H9 (cell line): ENCODE measurements at regions not wholly inside any gene's neighbourhood (a gene's known extent, or its start where the extent isn't known, plus 50 kb on each side); places are given as distances from the start of the nearest gene placed in this dataset.
A peak's percentile ranks its signal among the peaks of the same experiment; 100 is the strongest.

Experiments used
- DNase-seq: peaks from one replicate; pipeline ENCODE4 v3.0.0-alpha.2; 2017
- H2AFZ ChIP-seq: one replicate; pipeline ENCODE4 v1.6.1; 2013; ENCODE audit warnings: mild to moderate bottlenecking, low read length, control low read depth, moderate library complexity
- H2AK5ac ChIP-seq: 2 replicates; pipeline ENCODE4 v1.6.1; 2013; ENCODE audit warnings: low read length, control low read depth, mixed read lengths; ENCODE audit not compliant: insufficient read length
- H2BK120ac ChIP-seq: one replicate; pipeline ENCODE4 v1.6.1; 2013; ENCODE audit warnings: low read depth, mild to moderate bottlenecking, low read length, control low read depth, inconsistent platforms; ENCODE audit not compliant: poor library complexity, severe bottlenecking
- H2BK12ac ChIP-seq: 2 replicates; pipeline ENCODE4 v1.6.1; 2013; ENCODE audit warnings: low read length, control low read depth, mixed read lengths, low read depth; ENCODE audit not compliant: insufficient read length
- H2BK15ac ChIP-seq: 2 replicates; pipeline ENCODE4 v1.6.1; 2013; ENCODE audit warnings: low read depth, low read length, control low read depth
- H2BK20ac ChIP-seq: one replicate; pipeline ENCODE4 v1.6.1; 2013; ENCODE audit warnings: low read depth, mild to moderate bottlenecking, low read length, control low read depth, inconsistent platforms; ENCODE audit not compliant: poor library complexity, severe bottlenecking
- H2BK5ac ChIP-seq: 2 replicates; pipeline ENCODE4 v1.6.1; 2013; ENCODE audit warnings: low read length, control low read depth, mixed read lengths; ENCODE audit not compliant: insufficient read length
- H3K14ac ChIP-seq: 2 replicates; pipeline ENCODE4 v1.6.1; 2013; ENCODE audit warnings: low read length, control low read depth; ENCODE audit not compliant: insufficient read depth
- H3K18ac ChIP-seq: 2 replicates; pipeline ENCODE4 v1.6.1; 2013; ENCODE audit warnings: low read depth, mild to moderate bottlenecking, mixed read lengths, low read length, control low read depth; ENCODE audit not compliant: insufficient read length
- H3K23ac ChIP-seq: 2 replicates; pipeline ENCODE4 v1.6.1; 2013; ENCODE audit warnings: low read length, control low read depth, mixed read lengths, low read depth; ENCODE audit not compliant: insufficient read length
- H3K23me2 ChIP-seq: 2 replicates; pipeline ENCODE4 v1.6.1; 2013; ENCODE audit warnings: low read depth, mild to moderate bottlenecking, mixed read lengths, low read length, control low read depth; ENCODE audit not compliant: insufficient read length, poor library complexity, severe bottlenecking
- H3K27ac ChIP-seq: 2 replicates; pipeline ENCODE4 v1.5.1; 2013; ENCODE audit warnings: low read length, control low read depth, mixed read lengths, low read depth; ENCODE audit not compliant: insufficient read length
- H3K27me3 ChIP-seq: 2 replicates; pipeline ENCODE4 v1.6.1; 2013; ENCODE audit warnings: low read length, control low read depth, inconsistent platforms; ENCODE audit not compliant: insufficient read depth
- H3K4ac ChIP-seq: 2 replicates; pipeline ENCODE4 v1.6.1; 2013; ENCODE audit warnings: low read depth, mild to moderate bottlenecking, control low read depth, inconsistent platforms, low read length, moderate library complexity
- H3K4me1 ChIP-seq: 2 replicates; pipeline ENCODE4 v1.6.1; 2013; ENCODE audit warnings: low read length, control low read depth, inconsistent platforms; ENCODE audit not compliant: insufficient read depth
- H3K4me2 ChIP-seq: 2 replicates; pipeline ENCODE4 v1.6.1; 2013; ENCODE audit warnings: low read length, control low read depth, mixed read lengths; ENCODE audit not compliant: insufficient read length, insufficient read depth
- H3K56ac ChIP-seq: 2 replicates; pipeline ENCODE4 v1.6.1; 2013; ENCODE audit warnings: low read depth, mild to moderate bottlenecking, mixed read lengths, low read length, control low read depth; ENCODE audit not compliant: insufficient read length
- H3K79me1 ChIP-seq: 2 replicates; pipeline ENCODE4 v1.6.1; 2013; ENCODE audit warnings: low read depth, mild to moderate bottlenecking, moderate library complexity, low read length, control low read depth, inconsistent platforms; ENCODE audit not compliant: insufficient read depth, poor library complexity, severe bottlenecking
- H3K79me2 ChIP-seq: 2 replicates; pipeline ENCODE4 v1.6.1; 2013; ENCODE audit warnings: low read length, control low read depth, inconsistent platforms; ENCODE audit not compliant: insufficient read depth
- H3K9ac ChIP-seq: 2 replicates; pipeline ENCODE4 v1.6.1; 2013; ENCODE audit warnings: low read length, control low read depth, mixed read lengths; ENCODE audit not compliant: insufficient read length; ENCODE audit errors: extremely low read depth
- H3K9me3 ChIP-seq: one replicate; pipeline ENCODE4 v1.6.1; 2013; ENCODE audit warnings: low read depth, low read length, inconsistent platforms; ENCODE audit not compliant: control insufficient read depth
- H3T11ph ChIP-seq: one replicate; pipeline ENCODE4 v1.6.1; 2013; ENCODE audit warnings: mild to moderate bottlenecking, low read length, control low read depth, inconsistent platforms
- H4K20me1 ChIP-seq: one replicate; pipeline ENCODE4 v1.6.1; 2013; ENCODE audit not compliant: control insufficient read depth, insufficient read length, insufficient read depth
- H4K5ac ChIP-seq: 2 replicates; pipeline ENCODE4 v1.6.1; 2013; ENCODE audit warnings: low read depth, mild to moderate bottlenecking, mixed read lengths, low read length, control low read depth; ENCODE audit not compliant: insufficient read length
- H4K8ac ChIP-seq: replicated peaks from 2 replicates; pipeline ENCODE4 v1.6.1; 2013; ENCODE audit warnings: low read length, control low read depth, mixed read lengths, low read depth; ENCODE audit not compliant: insufficient read length
- H4K91ac ChIP-seq: 2 replicates; pipeline ENCODE4 v1.6.1; 2013; ENCODE audit warnings: low read depth, mild to moderate bottlenecking, moderate library complexity, mixed read lengths, low read length, control low read depth; ENCODE audit not compliant: insufficient read length
- H3K27ac Mint-ChIP-seq, 3 experiments: 2 replicates in 2 of 3; 3 replicates in 1 of 3; pipeline ENCODE4 v1.8.0; 2020 to 2021; ENCODE audit warnings: mixed read lengths in 3 of 3, mild to moderate bottlenecking in 1 of 3, moderate library complexity in 1 of 3
- H3K27me3 Mint-ChIP-seq: 2 replicates; pipeline ENCODE4 v1.8.0; 2021; ENCODE audit warnings: low read depth, mild to moderate bottlenecking, moderate library complexity, mixed read lengths
- H3K36me3 Mint-ChIP-seq, 3 experiments: 2 replicates in 2 of 3; 3 replicates in 1 of 3; pipeline ENCODE4 v1.8.0; 2020 to 2021; ENCODE audit warnings: low read depth in 3 of 3, mixed read lengths in 3 of 3; ENCODE audit not compliant: insufficient read depth in 1 of 3
- H3K4me1 Mint-ChIP-seq, 2 experiments: 2 replicates each; pipeline ENCODE4 v1.8.0; 2020; ENCODE audit warnings: mixed read lengths in 2 of 2
- H3K4me3 Mint-ChIP-seq, 2 experiments: 2 replicates in 1 of 2; 3 replicates in 1 of 2; pipeline ENCODE4 v1.8.0; 2020 to 2021; ENCODE audit warnings: mild to moderate bottlenecking in 2 of 2, mixed read lengths in 2 of 2, moderate library complexity in 1 of 2
- H3K9me3 Mint-ChIP-seq, 2 experiments: 2 replicates in 1 of 2; 3 replicates in 1 of 2; pipeline ENCODE4 v1.8.0; 2020; ENCODE audit warnings: mild to moderate bottlenecking in 2 of 2, mixed read lengths in 2 of 2, moderate library complexity in 1 of 2
- whole genome bisulfite sequencing: extraction: QIAGEN DNeasy Blood & Tissue Kit; methylation state at CpG from one replicate; pipeline ENCODE4 v1.1.7; 2013; ENCODE audit warnings: missing lambda C conversion rate, low lambda C conversion rate, mixed read lengths; ENCODE audit not compliant: insufficient read length; ENCODE audit errors: extremely low coverage; 5-methylcytosine and 5-hydroxymethylcytosine counted together
- TF ChIP-seq, protein P1 (sequence below): fragments of 200-600 bp; sonication (generic); conservative IDR thresholded peaks from 3 replicates; pipeline ENCODE4 v1.8.0; 2021; ENCODE audit warnings: antibody characterized with exemption, mild to moderate bottlenecking

DNA sequence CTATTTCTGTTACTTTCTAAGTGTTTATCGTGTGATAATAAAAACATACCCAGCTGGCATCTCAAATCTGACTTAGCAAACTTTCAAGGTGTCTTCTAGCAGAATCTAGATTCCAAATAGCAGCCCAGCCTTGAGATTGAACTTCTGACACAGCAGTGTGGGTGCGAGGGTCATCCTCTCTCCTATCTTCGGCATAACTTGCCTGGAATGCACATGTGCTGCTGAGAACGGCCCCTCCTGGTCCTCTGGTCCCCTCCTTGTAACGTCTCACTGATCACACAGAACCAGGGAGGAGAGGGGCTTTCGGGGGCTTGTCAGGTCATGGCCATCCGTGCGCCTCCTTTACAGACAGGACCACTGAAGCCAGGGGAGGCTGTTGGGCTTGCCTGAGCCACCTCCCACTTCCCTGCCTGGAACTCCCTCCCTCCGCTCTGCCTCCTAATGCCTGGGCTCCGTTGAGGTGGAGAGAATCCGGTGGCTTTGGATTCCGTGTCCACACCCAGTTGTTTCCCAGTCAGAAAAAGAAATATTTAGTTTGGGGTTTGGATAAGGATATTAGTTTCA lies 344.4 kb upstream of the C2CD4B start:
- Histone ChIP-seq H3K4me2 (no peak overlapping the region), H3K9me3 (no peaks in the 10 kb centered on the region), H3K18ac (no peak overlapping the region), H2BK5ac (no peak overlapping the region), H3K23ac (no peak overlapping the region), H3K27ac (no peak overlapping the region), H3K79me1 (no peaks in the 10 kb centered on the region), H2AFZ (no peak overlapping the region), H4K91ac (no peak overlapping the region), H3K4me1 (no peaks in the 10 kb centered on the region; the same call in 1 of the 2 replicates), H3K14ac (no peak overlapping the region), H3K56ac (no peak overlapping the region), H2BK20ac (no peak overlapping the region), H2BK120ac (no peak overlapping the region), H2AK5ac (no peak overlapping the region), H3K79me2 (no peaks in the 10 kb centered on the region), H3K27me3 (no peaks in the 10 kb centered on the region), H4K20me1 (no peaks in the 10 kb centered on the region), H4K5ac (no peak overlapping the region), H2BK15ac (no peak overlapping the region), H3T11ph (no peak overlapping the region), H2BK12ac (no peak overlapping the region), H4K8ac (no peak overlapping the region), H3K4ac (no peak overlapping the region), H3K9ac (no peak overlapping the region), H3K23me2 (no peaks in the 10 kb centered on the region)
- Mint-ChIP-seq H3K4me1 (peaks cover 27 to 44% of the 10 kb centered on the region in 2 experiments), H3K27me3 (no peaks in the 10 kb centered on the region), H3K9me3 (no peaks in the 10 kb centered on the region), H3K4me3 (no peak overlapping the region), H3K36me3 (no peaks in the 10 kb centered on the region; a peak in 1 of 7 replicates), H3K27ac (no peak overlapping the region; a peak in 1 of 7 replicates)
- TF ChIP-seq, protein P1, sequence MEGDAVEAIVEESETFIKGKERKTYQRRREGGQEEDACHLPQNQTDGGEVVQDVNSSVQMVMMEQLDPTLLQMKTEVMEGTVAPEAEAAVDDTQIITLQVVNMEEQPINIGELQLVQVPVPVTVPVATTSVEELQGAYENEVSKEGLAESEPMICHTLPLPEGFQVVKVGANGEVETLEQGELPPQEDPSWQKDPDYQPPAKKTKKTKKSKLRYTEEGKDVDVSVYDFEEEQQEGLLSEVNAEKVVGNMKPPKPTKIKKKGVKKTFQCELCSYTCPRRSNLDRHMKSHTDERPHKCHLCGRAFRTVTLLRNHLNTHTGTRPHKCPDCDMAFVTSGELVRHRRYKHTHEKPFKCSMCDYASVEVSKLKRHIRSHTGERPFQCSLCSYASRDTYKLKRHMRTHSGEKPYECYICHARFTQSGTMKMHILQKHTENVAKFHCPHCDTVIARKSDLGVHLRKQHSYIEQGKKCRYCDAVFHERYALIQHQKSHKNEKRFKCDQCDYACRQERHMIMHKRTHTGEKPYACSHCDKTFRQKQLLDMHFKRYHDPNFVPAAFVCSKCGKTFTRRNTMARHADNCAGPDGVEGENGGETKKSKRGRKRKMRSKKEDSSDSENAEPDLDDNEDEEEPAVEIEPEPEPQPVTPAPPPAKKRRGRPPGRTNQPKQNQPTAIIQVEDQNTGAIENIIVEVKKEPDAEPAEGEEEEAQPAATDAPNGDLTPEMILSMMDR = no peak
- DNase-seq = peak; percentile 45
- WGBS = no CpG with 5 or more reads among the region's 12 CpGs
